ENCODE measurements at regions not wholly inside any gene's neighbourhood (a gene's known extent, or its start where the extent isn't known, plus 50 kb on each side); places are given as distances from the start of the nearest gene placed in this dataset.

- Histone ChIP-seq H3K27ac (no peak overlapping the region), H3K4me1 (no peaks in the 10 kb centered on the region), H3K36me3 (no peaks in the 10 kb centered on the region), H3K9me3 (no peaks in the 10 kb centered on the region), H3K27me3 (peaks cover 0 to 36% (median 13%) of the 10 kb centered on the region in 7 donors), H3K4me3 (no peak overlapping the region)
- 93% methylated on average over 13 of the region's 13 CpGs for WGBS, 2 donors
- TF ChIP-seq CTCF (IDR thresholded peaks at IDR 0.05), result no peak
- DNase-seq, result no peak
- ATAC-seq, result no peak
- intact Hi-C loops (cut with DNase I), result no loop called here
Observed at GRCh38 chr14:101467181-101467926, 93.9 kb upstream of the DIO3 start.

- ATAC-seq (no peak), DNase-seq (no peak)
- H3K9me3 ChIP-seq, result no peaks in the 10 kb centered on the region
- H3K4me3 ChIP-seq, result no peak overlapping the region
- intact Hi-C loops (cut with DNase I), result no loop called here
- H3K27me3 ChIP-seq, result peaks cover 0 to 42% (median 16%) of the 10 kb centered on the region in 7 donors
- H3K27ac ChIP-seq, result no peak overlapping the region
- TF ChIP-seq CTCF (IDR thresholded peaks at IDR 0.05), result no peak
- no peaks in the 10 kb centered on the region for H3K4me1 ChIP-seq
- 76% methylated on average over 25 of the region's 25 CpGs for WGBS, 2 donors
- H3K36me3 ChIP-seq, result no peaks in the 10 kb centered on the region
Observed at GRCh38 chr14:101469382-101470247, 91.7 kb upstream of the DIO3 start.

DNA sequence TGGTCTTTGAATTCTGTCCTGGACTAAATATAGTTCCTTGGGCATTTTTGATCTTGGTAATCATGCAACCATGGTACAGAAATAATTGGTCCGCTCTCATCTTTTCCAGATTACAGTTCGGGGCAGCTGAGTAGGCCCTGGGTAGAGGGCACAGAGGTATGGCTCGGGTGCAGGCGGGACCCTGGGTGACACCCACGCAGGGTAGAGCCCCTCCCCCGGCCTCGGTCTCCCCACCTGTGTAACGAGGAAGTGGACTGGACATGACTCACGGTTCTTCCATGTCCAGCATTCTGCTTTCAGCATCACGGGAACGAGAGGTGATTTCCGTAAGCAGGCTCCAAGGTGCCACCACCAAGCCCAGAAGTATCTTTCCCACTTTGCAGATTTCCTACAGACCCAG lies 91.0 kb upstream of the DIO3 start:
- Histone ChIP-seq H3K27ac (no peak overlapping the region), H3K4me3 (no peak overlapping the region), H3K4me1 (no peaks in the 10 kb centered on the region), H3K9me3 (no peaks in the 10 kb centered on the region), H3K36me3 (no peaks in the 10 kb centered on the region), H3K27me3 (peaks cover 0 to 43% (median 18%) of the 10 kb centered on the region in 7 donors)
- TF ChIP-seq CTCF (IDR thresholded peaks at IDR 0.05), result no peak
- no peak for ATAC-seq
- DNase-seq, result no peak
- intact Hi-C loops (cut with DNase I), result no loop called here
- WGBS, 2 donors, result 79 to 81% methylated on average over 12 of the region's 12 CpGs

DNA sequence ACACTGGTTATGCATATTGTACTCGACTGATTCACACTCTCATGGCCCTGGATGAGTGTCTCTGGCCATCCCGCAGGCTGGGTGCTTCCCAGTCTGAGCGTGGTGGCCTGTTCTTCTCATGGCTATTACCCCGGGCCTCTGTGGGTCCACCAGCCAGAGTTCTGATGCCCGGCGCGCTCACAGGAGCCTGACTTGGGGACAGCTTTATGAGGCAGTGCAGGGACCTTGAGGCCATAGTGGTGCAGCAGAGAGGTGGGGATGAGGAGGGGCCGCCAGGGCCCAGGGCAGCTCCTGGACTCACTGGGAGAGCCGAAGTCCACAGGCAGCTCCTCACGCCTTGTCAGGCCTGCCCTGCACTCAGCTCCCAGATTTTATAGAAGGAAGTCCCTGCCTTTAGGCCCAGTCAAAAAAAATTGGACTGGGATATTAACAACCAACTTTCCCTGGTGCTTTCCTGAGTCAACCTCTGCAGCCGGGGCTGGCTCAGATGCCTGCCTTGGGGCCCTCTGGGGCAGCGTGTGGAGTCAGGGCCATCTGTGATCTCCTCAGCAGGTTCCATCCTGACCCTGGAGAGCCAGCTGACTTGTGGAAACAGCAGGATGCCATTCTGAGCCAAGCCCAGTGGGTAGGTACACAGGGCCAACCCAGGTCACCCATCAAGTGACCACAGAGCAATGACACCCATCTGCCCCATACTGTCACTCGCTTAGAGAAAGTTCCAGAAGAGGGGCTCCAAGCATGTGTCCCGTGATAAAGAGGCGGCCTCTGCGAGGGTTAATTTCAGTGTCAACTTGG lies 89.4 kb upstream of the DIO3 start:
- Histone ChIP-seq H3K4me3 (no peak overlapping the region), H3K4me1 (no peaks in the 10 kb centered on the region), H3K27me3 (peaks cover 0 to 38% (median 22%) of the 10 kb centered on the region in 7 donors), H3K27ac (no peak overlapping the region), H3K36me3 (no peaks in the 10 kb centered on the region), H3K9me3 (no peaks in the 10 kb centered on the region)
- DNase-seq (no peak), ATAC-seq (no peak)
- intact Hi-C loops (cut with DNase I), result no loop called here
- WGBS, 2 donors, result 83 to 84% methylated on average over 16 of the region's 16 CpGs
- TF ChIP-seq CTCF (IDR thresholded peaks at IDR 0.05), result no peak
